GM23248 (cell line): ENCODE measurements at regions not wholly inside any gene's neighbourhood (a gene's known extent, or its start where the extent isn't known, plus 50 kb on each side); places are given as distances from the start of the nearest gene placed in this dataset.

Experiments
- EZH2 ChIP-seq: fragments of 200-600 bp; sonication (generic); IDR thresholded peaks from 2 replicates; pipeline ENCODE4 v1.6.1; 2018; ENCODE audit warnings: antibody characterized with exemption, mild to moderate bottlenecking; ENCODE audit not compliant: insufficient read depth, poor library complexity, severe bottlenecking
- EZH2phosphoT487 ChIP-seq: fragments of 200-600 bp; sonication (generic); IDR thresholded peaks from 2 replicates; pipeline ENCODE4 v1.6.1; 2018; ENCODE audit warnings: antibody characterized with exemption, moderate library complexity, mild to moderate bottlenecking, low read depth; ENCODE audit not compliant: insufficient read depth

DNA sequence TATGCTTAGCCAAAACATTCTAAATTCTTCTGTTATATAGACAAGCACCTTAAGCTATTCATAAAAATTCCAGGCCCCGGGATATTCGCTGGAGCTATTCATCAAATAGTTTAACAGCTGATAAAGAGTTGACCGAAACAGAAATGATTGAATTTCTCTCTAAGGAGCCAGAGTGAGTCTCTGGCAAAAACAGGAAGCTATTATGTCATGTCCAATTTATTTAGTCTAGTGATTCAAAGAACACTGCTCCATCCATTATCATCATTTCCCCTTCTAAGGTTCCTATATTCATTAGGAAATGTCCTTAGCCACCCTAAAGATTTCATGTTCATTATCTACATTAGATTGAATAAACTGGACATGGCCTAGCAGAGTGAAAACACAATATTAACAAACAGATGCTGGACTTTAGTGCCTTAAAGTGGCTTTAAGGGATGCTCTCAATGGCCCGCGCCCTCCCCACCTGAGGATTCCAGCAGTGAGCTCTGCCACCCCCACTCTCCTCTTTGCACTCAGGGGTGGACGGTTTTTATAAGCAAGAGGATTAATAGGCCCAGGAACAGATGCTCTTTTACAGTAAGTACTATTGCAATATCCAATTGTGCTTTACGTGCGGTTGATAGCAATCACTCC is 122.1 kb upstream of the RGS1 start:
- TF ChIP-seq EZH2 (no peak), EZH2phosphoT487 (no peak)
